ENCODE measurements at regions not wholly inside any gene's neighbourhood (a gene's known extent, or its start where the extent isn't known, plus 50 kb on each side); places are given as distances from the start of the nearest gene placed in this dataset.
A peak's percentile ranks its signal among the peaks of the same experiment; 100 is the strongest.

- TF ChIP-seq, protein P1, sequence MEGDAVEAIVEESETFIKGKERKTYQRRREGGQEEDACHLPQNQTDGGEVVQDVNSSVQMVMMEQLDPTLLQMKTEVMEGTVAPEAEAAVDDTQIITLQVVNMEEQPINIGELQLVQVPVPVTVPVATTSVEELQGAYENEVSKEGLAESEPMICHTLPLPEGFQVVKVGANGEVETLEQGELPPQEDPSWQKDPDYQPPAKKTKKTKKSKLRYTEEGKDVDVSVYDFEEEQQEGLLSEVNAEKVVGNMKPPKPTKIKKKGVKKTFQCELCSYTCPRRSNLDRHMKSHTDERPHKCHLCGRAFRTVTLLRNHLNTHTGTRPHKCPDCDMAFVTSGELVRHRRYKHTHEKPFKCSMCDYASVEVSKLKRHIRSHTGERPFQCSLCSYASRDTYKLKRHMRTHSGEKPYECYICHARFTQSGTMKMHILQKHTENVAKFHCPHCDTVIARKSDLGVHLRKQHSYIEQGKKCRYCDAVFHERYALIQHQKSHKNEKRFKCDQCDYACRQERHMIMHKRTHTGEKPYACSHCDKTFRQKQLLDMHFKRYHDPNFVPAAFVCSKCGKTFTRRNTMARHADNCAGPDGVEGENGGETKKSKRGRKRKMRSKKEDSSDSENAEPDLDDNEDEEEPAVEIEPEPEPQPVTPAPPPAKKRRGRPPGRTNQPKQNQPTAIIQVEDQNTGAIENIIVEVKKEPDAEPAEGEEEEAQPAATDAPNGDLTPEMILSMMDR (IDR thresholded peaks at IDR 0.05): no peak
- DNase-seq: no peak
- no peaks in the 10 kb centered on the region for H3K4me1 ChIP-seq
- H3K36me3 ChIP-seq: no peaks in the 10 kb centered on the region
- ATAC-seq: peak; percentile 95 to 98
- H3K9me3 ChIP-seq: no peaks in the 10 kb centered on the region
- intact Hi-C loops (cut with DNase I): no loop called here
- peak overlapping the region; percentile 2 for H3K4me3 ChIP-seq
- no peaks in the 10 kb centered on the region for H3K27me3 ChIP-seq (ENCODE audit: low read depth)
- no peak overlapping the region for H3K27ac ChIP-seq
Measured at GRCh38 chr6:54053881-54054391, 57.3 kb upstream of the MLIP start.

GRCh38 chr6:54056105-54056504, 55.1 kb upstream of the MLIP start:
- no peak overlapping the region for H3K27ac ChIP-seq
- no peak for DNase-seq
- no peaks in the 10 kb centered on the region for H3K4me1 ChIP-seq
- no peak overlapping the region for H3K4me3 ChIP-seq
- H3K36me3 ChIP-seq: no peaks in the 10 kb centered on the region
- no peaks in the 10 kb centered on the region for H3K9me3 ChIP-seq
- ATAC-seq: no peak
- intact Hi-C loops (cut with DNase I): no loop called here
- TF ChIP-seq, protein P1 (IDR thresholded peaks at IDR 0.05): no peak
- no peaks in the 10 kb centered on the region for H3K27me3 ChIP-seq (ENCODE audit: low read depth)

DNA sequence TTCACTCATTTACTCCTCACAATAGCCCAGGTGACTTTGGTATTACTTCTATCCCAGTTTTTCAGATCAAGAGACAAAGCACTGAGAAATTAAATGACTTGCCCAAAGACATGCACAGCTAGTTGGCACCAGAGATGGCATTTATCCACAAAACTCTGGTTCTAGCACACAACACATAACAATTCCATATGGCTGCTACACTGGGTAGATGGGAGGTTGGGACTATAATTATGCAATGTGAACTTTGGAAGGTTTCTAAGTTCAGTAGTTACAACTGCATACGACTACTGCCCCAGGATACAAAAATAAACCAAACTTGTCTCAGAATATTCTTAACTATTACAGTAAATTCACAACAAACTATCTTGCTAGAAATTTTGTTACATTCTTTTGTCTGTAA, 54.2 kb upstream of the MLIP start:
- Histone ChIP-seq H3K4me1 (no peaks in the 10 kb centered on the region), H3K36me3 (no peaks in the 10 kb centered on the region), H3K4me3 (no peak overlapping the region), H3K27ac (no peak overlapping the region), H3K27me3 (ENCODE audit: low read depth) (no peaks in the 10 kb centered on the region), H3K9me3 (no peaks in the 10 kb centered on the region)
- intact Hi-C loops (cut with DNase I): no loop called here
- DNase-seq: no peak
- TF ChIP-seq, protein P1 (IDR thresholded peaks at IDR 0.05): no peak
- ATAC-seq: no peak

GRCh38 chr6:54058236-54058635, 53.0 kb upstream of the MLIP start:
- no peak for DNase-seq
- no peak overlapping the region for H3K27ac ChIP-seq
- ATAC-seq: no peak
- no peaks in the 10 kb centered on the region for H3K4me1 ChIP-seq
- H3K27me3 ChIP-seq (ENCODE audit: low read depth): no peaks in the 10 kb centered on the region
- TF ChIP-seq, protein P1 (IDR thresholded peaks at IDR 0.05): no peak
- no peaks in the 10 kb centered on the region for H3K9me3 ChIP-seq
- intact Hi-C loops (cut with DNase I): no loop called here
- no peak overlapping the region for H3K4me3 ChIP-seq
- H3K36me3 ChIP-seq: no peaks in the 10 kb centered on the region

DNA sequence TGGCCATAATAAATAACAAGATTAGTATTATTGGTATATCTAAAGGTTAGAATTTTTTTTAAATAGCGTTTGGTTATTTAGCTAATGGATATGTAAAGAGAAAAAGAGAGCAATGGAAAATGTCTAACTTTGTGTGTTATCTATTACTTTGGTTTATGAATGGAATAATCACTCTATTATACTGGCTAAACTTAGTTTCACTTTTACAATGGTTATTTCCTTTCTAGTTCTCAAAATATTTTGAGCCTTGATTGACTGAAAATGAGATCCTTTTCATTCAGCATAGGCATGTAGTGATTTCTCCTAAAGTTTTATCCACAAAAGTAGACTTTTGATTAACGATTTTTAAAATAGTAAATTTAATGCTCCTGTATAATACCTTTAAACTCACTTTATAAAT, 51.6 kb upstream of the MLIP start:
- Histone ChIP-seq H3K4me1 (no peaks in the 10 kb centered on the region), H3K27ac (no peak overlapping the region), H3K4me3 (no peak overlapping the region), H3K27me3 (ENCODE audit: low read depth) (no peaks in the 10 kb centered on the region), H3K36me3 (no peaks in the 10 kb centered on the region), H3K9me3 (no peaks in the 10 kb centered on the region)
- ATAC-seq (no peak), DNase-seq (no peak)
- TF ChIP-seq, protein P1 (IDR thresholded peaks at IDR 0.05): no peak
- intact Hi-C loops (cut with DNase I): no loop called here

DNA sequence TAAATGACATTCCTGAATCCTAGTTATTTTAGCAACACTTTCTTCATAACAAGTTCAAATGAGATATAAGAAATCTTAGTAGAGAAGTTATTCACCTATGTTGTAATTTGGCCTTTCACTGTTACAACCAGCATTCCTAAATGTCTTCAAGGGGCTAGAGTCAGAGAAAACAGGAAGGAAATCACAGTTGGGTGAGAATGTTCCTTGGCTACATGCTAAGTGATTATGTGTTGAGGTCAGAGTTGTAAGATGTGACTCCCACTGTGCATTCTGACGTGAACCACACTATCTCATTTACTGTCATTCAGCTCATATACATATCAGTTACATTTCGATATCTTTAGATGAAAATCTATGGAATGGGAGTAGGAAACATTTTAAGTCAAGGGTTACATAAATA, 51.0 kb upstream of the MLIP start:
- TF ChIP-seq, protein P1 (IDR thresholded peaks at IDR 0.05): no peak
- DNase-seq (no peak), ATAC-seq (peak in 1 of 2 donors; percentile 46)
- no peak overlapping the region for H3K4me3 ChIP-seq
- no peaks in the 10 kb centered on the region for H3K9me3 ChIP-seq
- no peaks in the 10 kb centered on the region for H3K36me3 ChIP-seq
- H3K27ac ChIP-seq: no peak overlapping the region
- no peaks in the 10 kb centered on the region for H3K4me1 ChIP-seq
- intact Hi-C loops (cut with DNase I): no loop called here
- H3K27me3 ChIP-seq (ENCODE audit: low read depth): no peaks in the 10 kb centered on the region

All from lower lobe of right lung (tissue), 2 donors.